Stimulated activated naive CD8-positive, alpha-beta T cell treated with anti-CD3 and anti-CD28 coated beads, Interleukin-15, Interleukin-2, amounts not matched to agents 100 U/mL and 50 U/mL, for 24 hours (primary cell): ENCODE measurements at regions not wholly inside any gene's neighbourhood (a gene's known extent, or its start where the extent isn't known, plus 50 kb on each side); places are given as distances from the start of the nearest gene placed in this dataset.
"Not testable (repeated sequence)": the region's sequence is repeated elsewhere in the genome, so short reads cannot be mapped to it uniquely, and the experiment has no call there.

Experiments
- ATAC-seq: fragments of 150-1000 bp; cut with Tn5 transposase; one replicate; pipeline ENCODE4 v1.10.0; 2021
- DNase-seq: peaks from one replicate; pipeline ENCODE4 v3.0.0; 2021

GRCh38 chr3:144923046-144923775 is 951.6 kb downstream of the DIPK2A start:
- ATAC-seq (no peak), DNase-seq (no peak)

GRCh38 chr3:144930431-144930830 is 958.8 kb downstream of the DIPK2A start:
- DNase-seq (no peak), ATAC-seq (no peak)

- DNase-seq (no peak), ATAC-seq (no peak)
Measured at GRCh38 chr3:144931590-144931989, 960.0 kb downstream of the DIPK2A start.

GRCh38 chr3:144942093-144942837 is 970.6 kb downstream of the DIPK2A start:
- ATAC-seq (no peak), DNase-seq (no peak)

- DNase-seq: no peak
- no peak for ATAC-seq
Measured at GRCh38 chr3:144942838-144943197, 971.2 kb downstream of the DIPK2A start.

GRCh38 chr3:144947895-144948294 is 976.3 kb downstream of the DIPK2A start:
- DNase-seq: no peak
- no peak for ATAC-seq

GRCh38 chr3:144948711-144949110 is 977.1 kb downstream of the DIPK2A start:
- no peak for DNase-seq
- ATAC-seq: no peak

- ATAC-seq (no peak), DNase-seq (no peak)
Measured at GRCh38 chr3:144953959-144954358, 982.3 kb downstream of the DIPK2A start.

GRCh38 chr3:144957398-144958101 is 985.9 kb downstream of the DIPK2A start:
- ATAC-seq (no peak), DNase-seq (no peak)

- no peak for DNase-seq
Measured at GRCh38 chr3:144963810-144964209, 992.2 kb downstream of the DIPK2A start.

GRCh38 chr3:144966560-144966959 is 994.9 kb downstream of the DIPK2A start:
- DNase-seq (no peak), ATAC-seq (no peak)

More at GRCh38 chr3:144963810-144964209, 992.2 kb downstream of the DIPK2A start:
- ATAC-seq: no peak

GRCh38 chr3:144968750-144969350 is 997.2 kb downstream of the DIPK2A start:
- ATAC-seq (no peak), DNase-seq (no peak)

- DNase-seq: not testable (repeated sequence)
Measured at GRCh38 chr3:144984481-144984880, 1012.9 kb downstream of the DIPK2A start.

GRCh38 chr3:144989807-144990206 is 1018.2 kb downstream of the DIPK2A start:
- DNase-seq: no peak
- no peak for ATAC-seq

More at GRCh38 chr3:144984481-144984880, 1012.9 kb downstream of the DIPK2A start:
- not testable (repeated sequence) for ATAC-seq

- DNase-seq (no peak), ATAC-seq (no peak)
Measured at GRCh38 chr3:144995856-144996255, 1024.2 kb downstream of the DIPK2A start.

- DNase-seq: no peak
- no peak for ATAC-seq
Measured at GRCh38 chr3:145005427-145005826, 1033.8 kb downstream of the DIPK2A start.

GRCh38 chr3:145006271-145006670 is 1034.6 kb downstream of the DIPK2A start:
- no peak for DNase-seq
- no peak for ATAC-seq

GRCh38 chr3:145013931-145014330 is 1042.3 kb downstream of the DIPK2A start:
- ATAC-seq: no peak

GRCh38 chr3:145015253-145015652 is 1043.6 kb downstream of the DIPK2A start:
- DNase-seq: no peak
- no peak for ATAC-seq

More at GRCh38 chr3:145013931-145014330, 1042.3 kb downstream of the DIPK2A start:
- DNase-seq: no peak

- DNase-seq (no peak), ATAC-seq (no peak)
Measured at GRCh38 chr3:145017959-145018358, 1046.3 kb downstream of the DIPK2A start.

- ATAC-seq (no peak), DNase-seq (no peak)
Measured at GRCh38 chr3:145022447-145022846, 1050.8 kb downstream of the DIPK2A start.

GRCh38 chr3:145024700-145025099 is 1053.1 kb downstream of the DIPK2A start:
- no peak for DNase-seq
- no peak for ATAC-seq
